ENCODE measurements at regions not wholly inside any gene's neighbourhood (a gene's known extent, or its start where the extent isn't known, plus 50 kb on each side); places are given as distances from the start of the nearest gene placed in this dataset.

DNA sequence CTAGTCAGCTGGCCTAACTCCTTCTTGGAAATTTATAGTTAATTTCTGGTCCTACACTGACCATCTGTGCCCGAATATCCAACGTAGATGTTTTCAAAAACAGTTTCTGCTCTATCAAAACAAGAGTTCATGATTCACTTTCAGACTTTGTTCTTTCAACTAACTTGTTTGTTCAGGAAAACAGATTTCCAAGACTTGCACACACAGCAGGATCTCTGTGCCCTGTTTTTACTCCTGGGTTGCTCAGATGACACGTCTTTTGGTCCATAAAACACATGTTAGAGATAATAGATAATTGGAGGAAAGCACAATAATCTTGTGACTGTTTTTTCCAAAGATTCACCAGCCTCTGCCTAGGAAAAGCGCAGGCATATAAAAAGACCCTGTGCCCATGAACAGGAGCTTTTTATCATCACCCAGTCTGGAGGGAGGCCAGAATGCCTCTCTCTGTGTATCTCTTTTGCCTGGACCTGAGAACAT is 218.0 kb downstream of the IRS2 start:
- no peaks in the 10 kb centered on the region for H3K27me3 ChIP-seq (ENCODE audit: control insufficient read depth, insufficient read depth, low read length)
- H3K4me3 ChIP-seq (ENCODE audit: low read depth, low read length) = no peak overlapping the region
- Mint-ChIP-seq H3K36me3 (no peaks in the 10 kb centered on the region), H3K27ac (no peak overlapping the region), H3K4me3 (no peak overlapping the region), H3K9me3 (peaks cover 0 to 5% (median 0%) of the 10 kb centered on the region in 7 donors), H3K27me3 (peaks cover 4% of the 10 kb centered on the region), H3K4me1 (peaks cover 3 to 10% (median 5%) of the 10 kb centered on the region in 4 donors)
- no peak overlapping the region for H3K27ac ChIP-seq (ENCODE audit: insufficient read depth, low read length, poor library complexity, severe bottlenecking)
- no peaks in the 10 kb centered on the region for H3K36me3 ChIP-seq (ENCODE audit: control insufficient read depth, insufficient read depth, low read length)
- no peak for ATAC-seq (ENCODE audit: low read depth in 2 of 2)
- H3K9me3 ChIP-seq (ENCODE audit: control insufficient read depth in 2 of 2, low read length in 2 of 2) = no peaks in the 10 kb centered on the region
- peaks cover 10% of the 10 kb centered on the region for H3K4me1 ChIP-seq (ENCODE audit: control insufficient read depth, insufficient read depth, low read length, poor library complexity, severe bottlenecking)
- no peak for DNase-seq

DNA sequence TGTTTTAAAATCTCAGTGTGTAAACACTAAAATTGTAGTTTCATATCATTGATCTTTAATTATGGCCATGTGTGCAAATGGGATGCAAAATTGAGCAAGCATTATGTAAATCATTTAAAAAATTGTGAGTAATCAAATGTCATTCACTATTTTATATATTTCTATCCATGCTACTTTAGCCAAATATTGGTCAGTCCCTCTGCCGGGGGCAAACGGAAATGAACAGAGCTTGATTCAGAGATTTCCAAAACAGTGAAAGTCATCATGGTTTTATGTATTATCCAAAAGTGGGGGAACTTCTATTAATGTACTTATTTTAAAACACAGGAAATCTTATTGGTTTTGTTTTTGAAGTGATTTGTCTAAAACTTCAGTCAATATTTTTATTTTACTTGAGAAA is 219.1 kb downstream of the IRS2 start:
- H3K27me3 Mint-ChIP-seq = peaks cover 4% of the 10 kb centered on the region
- H3K27ac Mint-ChIP-seq = no peak overlapping the region
- no peaks in the 10 kb centered on the region for H3K9me3 ChIP-seq (ENCODE audit: control insufficient read depth in 2 of 2, low read length in 2 of 2)
- no peak for DNase-seq
- peaks cover 3 to 10% (median 5%) of the 10 kb centered on the region in 4 donors for H3K4me1 Mint-ChIP-seq
- no peaks in the 10 kb centered on the region for H3K36me3 Mint-ChIP-seq
- ATAC-seq (ENCODE audit: low read depth in 2 of 2) = no peak
- no peak overlapping the region for H3K4me3 Mint-ChIP-seq
- H3K27ac ChIP-seq (ENCODE audit: insufficient read depth, low read length, poor library complexity, severe bottlenecking) = no peak overlapping the region
- no peaks in the 10 kb centered on the region for H3K36me3 ChIP-seq (ENCODE audit: control insufficient read depth, insufficient read depth, low read length)
- peaks cover 0 to 5% (median 0%) of the 10 kb centered on the region in 7 donors for H3K9me3 Mint-ChIP-seq
- H3K27me3 ChIP-seq (ENCODE audit: control insufficient read depth, insufficient read depth, low read length) = no peaks in the 10 kb centered on the region
- peaks cover 10% of the 10 kb centered on the region for H3K4me1 ChIP-seq (ENCODE audit: control insufficient read depth, insufficient read depth, low read length, poor library complexity, severe bottlenecking)
- H3K4me3 ChIP-seq (ENCODE audit: low read depth, low read length) = no peak overlapping the region

DNA sequence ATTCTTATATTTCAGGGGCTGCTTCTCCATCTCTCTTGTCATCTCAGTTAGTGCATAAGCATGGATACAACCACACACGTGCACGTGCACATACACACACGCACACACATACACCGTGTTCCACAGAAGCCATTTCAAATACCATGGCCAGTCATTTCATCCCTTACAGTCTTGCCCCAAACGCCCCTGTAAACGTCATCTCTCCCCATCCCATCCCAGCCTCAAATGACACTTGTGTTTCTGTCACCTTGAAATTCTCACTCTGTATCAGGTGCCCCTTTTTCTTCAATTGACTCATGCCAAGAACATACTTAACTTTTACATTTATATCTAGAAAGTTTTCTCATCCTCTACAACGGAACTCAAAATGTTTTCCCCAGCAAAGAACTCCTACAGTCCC is 220.5 kb downstream of the IRS2 start:
- peaks cover 10% of the 10 kb centered on the region for H3K4me1 ChIP-seq (ENCODE audit: control insufficient read depth, insufficient read depth, low read length, poor library complexity, severe bottlenecking)
- no peak for ATAC-seq (ENCODE audit: low read depth in 2 of 2)
- no peaks in the 10 kb centered on the region for H3K9me3 ChIP-seq (ENCODE audit: control insufficient read depth in 2 of 2, low read length in 2 of 2)
- peaks cover 0 to 5% (median 0%) of the 10 kb centered on the region in 7 donors for H3K9me3 Mint-ChIP-seq
- H3K27me3 ChIP-seq (ENCODE audit: control insufficient read depth, insufficient read depth, low read length) = no peaks in the 10 kb centered on the region
- no peak overlapping the region for H3K4me3 Mint-ChIP-seq
- H3K27ac ChIP-seq (ENCODE audit: insufficient read depth, low read length, poor library complexity, severe bottlenecking) = no peak overlapping the region
- DNase-seq = no peak
- no peaks in the 10 kb centered on the region for H3K36me3 ChIP-seq (ENCODE audit: control insufficient read depth, insufficient read depth, low read length)
- H3K36me3 Mint-ChIP-seq = no peaks in the 10 kb centered on the region
- no peak overlapping the region for H3K27ac Mint-ChIP-seq
- peaks cover 4% of the 10 kb centered on the region for H3K27me3 Mint-ChIP-seq
- peaks cover 2 to 8% (median 4%) of the 10 kb centered on the region in 4 donors for H3K4me1 Mint-ChIP-seq
- H3K4me3 ChIP-seq (ENCODE audit: low read depth, low read length) = no peak overlapping the region

DNA sequence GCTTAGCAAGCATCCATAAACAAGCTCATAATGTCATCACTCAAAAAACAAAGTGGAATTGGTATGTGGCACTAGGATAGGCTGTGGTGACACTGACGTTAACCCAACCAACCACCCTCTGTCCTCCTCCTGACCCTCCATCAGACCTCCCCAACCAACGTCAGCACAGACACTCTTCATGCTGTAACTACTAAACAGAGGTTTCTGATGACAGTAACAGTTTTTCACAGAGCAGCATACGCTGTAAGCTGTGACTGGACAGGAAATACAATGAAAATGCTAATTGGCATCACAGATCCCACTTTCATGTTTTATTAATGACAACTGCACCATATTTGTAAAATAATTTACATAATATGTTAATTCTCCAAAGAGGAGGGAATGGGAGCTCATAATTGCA is 238.0 kb downstream of the IRS2 start:
- no peak overlapping the region for H3K4me3 Mint-ChIP-seq
- peaks cover 6% of the 10 kb centered on the region for H3K27me3 Mint-ChIP-seq
- H3K36me3 Mint-ChIP-seq = no peaks in the 10 kb centered on the region
- H3K4me1 Mint-ChIP-seq = no peaks in the 10 kb centered on the region
- ATAC-seq (ENCODE audit: low read depth in 2 of 2) = no peak
- no peak for DNase-seq
- H3K27me3 ChIP-seq (ENCODE audit: control insufficient read depth, insufficient read depth, low read length) = peaks cover 3% of the 10 kb centered on the region
- no peaks in the 10 kb centered on the region for H3K4me1 ChIP-seq (ENCODE audit: control insufficient read depth, insufficient read depth, low read length, poor library complexity, severe bottlenecking)
- no peak overlapping the region for H3K27ac ChIP-seq (ENCODE audit: insufficient read depth, low read length, poor library complexity, severe bottlenecking)
- H3K36me3 ChIP-seq (ENCODE audit: control insufficient read depth, insufficient read depth, low read length) = no peaks in the 10 kb centered on the region
- no peak overlapping the region for H3K4me3 ChIP-seq (ENCODE audit: low read depth, low read length)
- H3K27ac Mint-ChIP-seq = no peak overlapping the region
- H3K9me3 ChIP-seq (ENCODE audit: control insufficient read depth in 2 of 2, low read length in 2 of 2) = no peaks in the 10 kb centered on the region
- H3K9me3 Mint-ChIP-seq = peaks cover 0 to 4% (median 0%) of the 10 kb centered on the region in 7 donors

DNA sequence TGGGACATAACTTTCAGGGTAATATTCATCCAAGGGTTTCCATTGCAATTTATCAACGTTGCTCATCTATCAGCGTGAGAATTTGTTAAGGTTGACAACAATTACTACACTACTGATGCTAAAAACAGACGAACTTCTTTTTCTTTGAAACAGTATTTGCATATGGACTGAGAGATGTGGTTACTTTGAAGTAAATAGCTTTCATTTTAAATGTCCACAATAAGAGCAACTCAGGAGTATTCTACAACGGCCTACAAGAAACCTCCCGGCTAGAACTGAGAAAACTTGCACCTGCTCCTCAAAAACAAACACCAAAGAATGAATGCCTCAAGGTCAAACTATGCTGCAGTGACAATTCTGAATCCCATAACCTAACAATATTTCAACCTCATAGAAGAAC is 238.4 kb downstream of the IRS2 start:
- Mint-ChIP-seq H3K9me3 (peaks cover 0 to 1% (median 0%) of the 10 kb centered on the region in 7 donors), H3K36me3 (no peaks in the 10 kb centered on the region), H3K4me3 (no peak overlapping the region), H3K27me3 (peaks cover 1% of the 10 kb centered on the region), H3K4me1 (no peaks in the 10 kb centered on the region), H3K27ac (no peak overlapping the region)
- no peaks in the 10 kb centered on the region for H3K9me3 ChIP-seq (ENCODE audit: control insufficient read depth in 2 of 2, low read length in 2 of 2)
- H3K27me3 ChIP-seq (ENCODE audit: control insufficient read depth, insufficient read depth, low read length) = peaks cover 2% of the 10 kb centered on the region
- no peak for DNase-seq
- ATAC-seq (ENCODE audit: low read depth in 2 of 2) = no peak
- H3K36me3 ChIP-seq (ENCODE audit: control insufficient read depth, insufficient read depth, low read length) = no peaks in the 10 kb centered on the region
- no peak overlapping the region for H3K4me3 ChIP-seq (ENCODE audit: low read depth, low read length)
- no peak overlapping the region for H3K27ac ChIP-seq (ENCODE audit: insufficient read depth, low read length, poor library complexity, severe bottlenecking)
- no peaks in the 10 kb centered on the region for H3K4me1 ChIP-seq (ENCODE audit: control insufficient read depth, insufficient read depth, low read length, poor library complexity, severe bottlenecking)

DNA sequence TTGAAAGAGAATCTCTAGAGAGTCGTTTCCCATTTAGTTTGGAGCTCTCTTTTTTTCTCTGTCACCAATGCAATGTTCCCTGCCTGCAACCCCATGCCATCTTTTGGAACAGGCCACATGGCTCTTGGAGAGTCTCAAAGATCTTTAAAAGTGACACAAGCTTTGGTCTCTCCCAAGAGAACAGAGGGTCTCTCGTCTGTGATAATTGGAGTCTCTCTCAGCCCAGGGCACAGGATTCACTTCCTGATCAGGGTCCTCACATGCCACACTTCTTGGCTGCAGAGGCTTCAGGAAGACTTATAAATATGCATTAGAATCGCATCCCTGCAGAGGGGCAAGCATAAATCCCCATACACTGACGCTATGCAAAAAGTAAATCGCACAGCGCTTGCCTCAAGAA is 240.5 kb downstream of the IRS2 start:
- no peak for DNase-seq
- Mint-ChIP-seq H3K27ac (no peak overlapping the region), H3K9me3 (peaks cover 0 to 1% (median 0%) of the 10 kb centered on the region in 7 donors), H3K27me3 (no peaks in the 10 kb centered on the region), H3K4me1 (no peaks in the 10 kb centered on the region), H3K4me3 (no peak overlapping the region), H3K36me3 (no peaks in the 10 kb centered on the region)
- Histone ChIP-seq H3K27me3 (ENCODE audit: control insufficient read depth, insufficient read depth, low read length) (peaks cover 2% of the 10 kb centered on the region), H3K36me3 (ENCODE audit: control insufficient read depth, insufficient read depth, low read length) (no peaks in the 10 kb centered on the region), H3K9me3 (ENCODE audit: control insufficient read depth in 2 of 2, low read length in 2 of 2) (no peaks in the 10 kb centered on the region), H3K4me3 (ENCODE audit: low read depth, low read length) (no peak overlapping the region), H3K4me1 (ENCODE audit: control insufficient read depth, insufficient read depth, low read length, poor library complexity, severe bottlenecking) (no peaks in the 10 kb centered on the region), H3K27ac (ENCODE audit: insufficient read depth, low read length, poor library complexity, severe bottlenecking) (no peak overlapping the region)
- no peak for ATAC-seq (ENCODE audit: low read depth in 2 of 2)

DNA sequence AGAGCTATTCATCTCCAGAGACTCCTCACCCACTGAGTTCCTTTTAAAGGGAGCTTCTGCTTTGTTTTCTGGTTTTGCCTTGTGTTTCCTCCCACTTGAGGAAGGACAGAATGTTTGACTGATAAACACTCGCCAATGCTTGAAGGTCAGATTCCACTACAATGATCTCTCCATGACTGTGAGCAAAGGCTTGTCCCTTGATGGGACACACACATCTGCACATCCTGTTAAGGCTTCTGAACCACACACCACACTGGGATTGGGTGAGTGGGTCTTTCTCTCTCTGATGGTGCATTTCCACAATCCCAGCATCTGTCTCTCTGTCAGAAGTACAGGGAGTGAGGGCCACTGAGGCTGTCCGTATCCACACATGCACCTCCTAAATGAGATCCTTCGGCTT is 245.3 kb downstream of the IRS2 start:
- no peak overlapping the region for H3K4me3 Mint-ChIP-seq
- no peak overlapping the region for H3K27ac ChIP-seq (ENCODE audit: insufficient read depth, low read length, poor library complexity, severe bottlenecking)
- peaks cover 6% of the 10 kb centered on the region for H3K27me3 Mint-ChIP-seq
- ATAC-seq (ENCODE audit: low read depth in 2 of 2) (no peak), DNase-seq (no peak)
- no peak overlapping the region for H3K4me3 ChIP-seq (ENCODE audit: low read depth, low read length)
- no peaks in the 10 kb centered on the region for H3K4me1 ChIP-seq (ENCODE audit: control insufficient read depth, insufficient read depth, low read length, poor library complexity, severe bottlenecking)
- no peak overlapping the region for H3K27ac Mint-ChIP-seq
- no peaks in the 10 kb centered on the region for H3K9me3 ChIP-seq (ENCODE audit: control insufficient read depth in 2 of 2, low read length in 2 of 2)
- H3K4me1 Mint-ChIP-seq = no peaks in the 10 kb centered on the region
- H3K9me3 Mint-ChIP-seq = peaks cover 0 to 4% (median 0%) of the 10 kb centered on the region in 7 donors
- no peaks in the 10 kb centered on the region for H3K36me3 Mint-ChIP-seq
- no peaks in the 10 kb centered on the region for H3K27me3 ChIP-seq (ENCODE audit: control insufficient read depth, insufficient read depth, low read length)
- H3K36me3 ChIP-seq (ENCODE audit: control insufficient read depth, insufficient read depth, low read length) = no peaks in the 10 kb centered on the region

DNA sequence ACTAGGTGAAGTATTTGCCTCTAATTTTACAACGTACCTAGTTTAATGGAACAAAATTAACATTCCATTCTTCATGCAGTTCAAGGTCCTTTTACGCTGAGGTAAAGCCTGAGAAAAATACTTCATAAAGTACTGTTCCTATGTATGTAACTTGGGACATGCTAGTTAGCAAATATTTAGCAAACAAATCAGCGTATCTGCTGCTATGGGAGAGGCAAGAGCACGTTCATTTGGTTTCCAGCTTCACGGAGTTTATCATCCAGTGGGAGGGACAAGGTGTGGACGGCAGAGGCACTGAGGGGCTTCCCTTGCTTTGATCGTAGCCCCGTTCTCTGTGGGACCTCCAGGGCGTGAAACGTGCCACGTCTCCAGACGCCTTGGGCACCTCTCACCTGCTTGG is 248.8 kb downstream of the IRS2 start:
- Histone ChIP-seq H3K27ac (ENCODE audit: insufficient read depth, low read length, poor library complexity, severe bottlenecking) (no peak overlapping the region), H3K9me3 (ENCODE audit: control insufficient read depth in 2 of 2, low read length in 2 of 2) (no peaks in the 10 kb centered on the region), H3K4me1 (ENCODE audit: control insufficient read depth, insufficient read depth, low read length, poor library complexity, severe bottlenecking) (no peaks in the 10 kb centered on the region), H3K27me3 (ENCODE audit: control insufficient read depth, insufficient read depth, low read length) (no peaks in the 10 kb centered on the region), H3K36me3 (ENCODE audit: control insufficient read depth, insufficient read depth, low read length) (no peaks in the 10 kb centered on the region), H3K4me3 (ENCODE audit: low read depth, low read length) (no peak overlapping the region)
- H3K4me3 Mint-ChIP-seq = no peak overlapping the region
- DNase-seq (no peak), ATAC-seq (ENCODE audit: low read depth in 2 of 2) (no peak)
- no peaks in the 10 kb centered on the region for H3K36me3 Mint-ChIP-seq
- H3K4me1 Mint-ChIP-seq = no peaks in the 10 kb centered on the region
- no peak overlapping the region for H3K27ac Mint-ChIP-seq
- peaks cover 0 to 6% (median 0%) of the 10 kb centered on the region in 7 donors for H3K9me3 Mint-ChIP-seq
- H3K27me3 Mint-ChIP-seq = peaks cover 6% of the 10 kb centered on the region

All from CD4-positive, CD25-positive, alpha-beta regulatory T cell (primary cell).